Kidney epithelial cell (primary cell): ENCODE measurements at regions not wholly inside any gene's neighbourhood (a gene's known extent, or its start where the extent isn't known, plus 50 kb on each side); places are given as distances from the start of the nearest gene placed in this dataset.

ENCODE experiments used
- DNase-seq: peaks from one replicate; pipeline ENCODE4 v3.0.0-alpha.2; 2010; ENCODE audit warnings: low read depth
- H3K27me3 ChIP-seq: 2 replicates; pipeline ENCODE4 v1.6.0; 2011; ENCODE audit warnings: low read length; ENCODE audit not compliant: control insufficient read depth, insufficient read depth
- H3K36me3 ChIP-seq: 2 replicates; pipeline ENCODE4 v1.5.1; 2011; ENCODE audit warnings: low read length; ENCODE audit not compliant: control insufficient read depth, insufficient read depth
- H3K4me3 ChIP-seq: 2 replicates; pipeline ENCODE4 v1.5.1; 2011; ENCODE audit warnings: low read depth, mild to moderate bottlenecking, control low read depth, low read length
- TF ChIP-seq, protein P1 (sequence below): IDR thresholded peaks from 2 replicates; pipeline ENCODE4 v1.5.1; 2011; ENCODE audit warnings: mild to moderate bottlenecking, moderate library complexity, low read length, control low read depth, inconsistent platforms; ENCODE audit not compliant: insufficient read depth, poor library complexity, severe bottlenecking

DNA sequence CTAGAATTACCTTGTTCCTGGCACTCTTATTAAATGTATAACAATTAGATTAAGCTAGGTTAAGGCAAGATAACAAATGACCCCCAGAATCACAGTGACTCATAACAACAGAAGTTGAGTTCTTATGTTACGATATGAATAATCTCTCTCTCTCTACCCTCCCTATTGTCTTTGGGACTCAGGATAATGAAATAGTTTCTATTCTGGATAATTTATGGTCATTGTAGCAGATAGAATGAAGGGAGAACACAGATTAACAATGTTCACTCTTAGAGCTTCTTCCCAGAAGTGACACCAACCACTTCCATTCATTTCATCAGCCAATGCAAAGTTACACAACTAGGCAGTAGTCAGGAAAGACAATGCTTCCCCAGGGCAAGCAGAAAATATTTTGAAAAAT lies 334.5 kb downstream of the C11orf87 start:
- DNase-seq, result no peak
- H3K4me3 ChIP-seq, result no peak overlapping the region
- H3K36me3 ChIP-seq, result no peaks in the 10 kb centered on the region
- H3K27me3 ChIP-seq, result no peaks in the 10 kb centered on the region
- TF ChIP-seq, protein P1, sequence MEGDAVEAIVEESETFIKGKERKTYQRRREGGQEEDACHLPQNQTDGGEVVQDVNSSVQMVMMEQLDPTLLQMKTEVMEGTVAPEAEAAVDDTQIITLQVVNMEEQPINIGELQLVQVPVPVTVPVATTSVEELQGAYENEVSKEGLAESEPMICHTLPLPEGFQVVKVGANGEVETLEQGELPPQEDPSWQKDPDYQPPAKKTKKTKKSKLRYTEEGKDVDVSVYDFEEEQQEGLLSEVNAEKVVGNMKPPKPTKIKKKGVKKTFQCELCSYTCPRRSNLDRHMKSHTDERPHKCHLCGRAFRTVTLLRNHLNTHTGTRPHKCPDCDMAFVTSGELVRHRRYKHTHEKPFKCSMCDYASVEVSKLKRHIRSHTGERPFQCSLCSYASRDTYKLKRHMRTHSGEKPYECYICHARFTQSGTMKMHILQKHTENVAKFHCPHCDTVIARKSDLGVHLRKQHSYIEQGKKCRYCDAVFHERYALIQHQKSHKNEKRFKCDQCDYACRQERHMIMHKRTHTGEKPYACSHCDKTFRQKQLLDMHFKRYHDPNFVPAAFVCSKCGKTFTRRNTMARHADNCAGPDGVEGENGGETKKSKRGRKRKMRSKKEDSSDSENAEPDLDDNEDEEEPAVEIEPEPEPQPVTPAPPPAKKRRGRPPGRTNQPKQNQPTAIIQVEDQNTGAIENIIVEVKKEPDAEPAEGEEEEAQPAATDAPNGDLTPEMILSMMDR, result no peak

DNA sequence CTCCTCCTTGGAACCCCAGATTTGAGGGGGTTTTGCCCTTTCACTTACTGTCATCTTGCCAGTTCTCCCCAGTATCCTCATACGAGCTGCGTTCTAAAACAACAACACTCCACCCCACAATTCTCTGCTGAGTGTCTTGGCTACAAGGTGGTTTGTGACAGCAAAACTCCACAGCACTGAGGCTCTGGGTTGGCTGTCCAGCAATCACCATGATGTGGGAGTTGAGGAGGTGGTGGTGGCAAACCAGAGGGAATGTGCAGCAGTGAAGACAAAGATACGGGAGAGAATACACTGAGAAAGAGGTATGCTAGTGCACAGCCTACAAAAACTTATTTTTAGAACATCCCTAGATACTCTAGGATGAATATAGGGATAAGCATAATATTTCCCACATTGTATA lies 335.0 kb downstream of the C11orf87 start:
- DNase-seq, result no peak
- Histone ChIP-seq H3K36me3 (no peaks in the 10 kb centered on the region), H3K27me3 (no peaks in the 10 kb centered on the region), H3K4me3 (no peak overlapping the region)
- TF ChIP-seq, protein P1, result no peak

DNA sequence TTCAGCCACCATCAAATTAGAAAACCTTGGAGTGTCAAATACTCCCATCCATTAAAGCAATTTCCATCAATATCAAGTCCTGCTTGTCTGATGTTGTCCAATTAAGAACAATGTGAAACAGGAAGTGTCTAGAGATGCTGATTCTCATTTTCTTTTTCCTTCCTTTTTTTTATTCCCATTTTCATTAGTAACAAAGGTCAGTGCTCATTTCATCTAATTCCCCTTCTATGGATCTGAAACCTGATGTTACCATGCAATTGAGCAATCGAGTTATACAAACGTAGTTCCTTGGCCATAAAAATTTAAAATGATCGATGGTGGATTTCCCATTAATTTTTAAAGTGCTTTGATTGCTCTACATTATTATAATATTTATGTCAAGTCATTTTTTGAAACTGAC lies 330.6 kb upstream of the ZC3H12C start:
- Histone ChIP-seq H3K4me3 (no peak overlapping the region), H3K36me3 (no peaks in the 10 kb centered on the region), H3K27me3 (no peaks in the 10 kb centered on the region)
- TF ChIP-seq, protein P1, result no peak
- DNase-seq, result no peak

DNA sequence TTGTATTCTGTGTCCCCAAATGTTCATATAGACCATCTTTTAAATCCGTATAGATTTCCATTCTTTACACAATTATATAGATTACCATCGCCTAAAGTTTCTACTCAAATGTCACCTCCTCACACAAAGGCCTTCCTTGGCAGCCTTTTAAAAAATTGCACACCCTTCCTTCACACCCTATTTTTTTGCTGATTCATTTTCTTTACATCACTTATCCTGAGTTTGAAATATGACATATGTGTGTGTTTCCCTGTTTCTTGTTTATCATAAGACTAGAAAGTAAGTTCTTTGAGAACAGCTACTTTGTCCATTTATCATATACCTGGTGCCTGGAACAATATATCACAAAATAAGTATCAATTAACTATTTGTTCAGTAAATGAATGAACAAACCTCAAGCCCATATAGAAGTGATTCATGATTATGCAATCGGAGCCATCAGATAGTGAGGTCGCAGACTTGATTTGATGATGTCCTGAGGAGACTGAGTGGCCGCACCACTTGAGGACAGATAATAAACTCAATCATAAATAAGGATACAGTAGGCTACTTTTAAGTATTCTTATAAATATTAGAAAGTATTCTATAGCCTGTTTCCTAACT lies 327.4 kb upstream of the ZC3H12C start:
- Histone ChIP-seq H3K36me3 (no peaks in the 10 kb centered on the region), H3K4me3 (no peak overlapping the region), H3K27me3 (no peaks in the 10 kb centered on the region)
- TF ChIP-seq, protein P1, result no peak
- no peak for DNase-seq

DNA sequence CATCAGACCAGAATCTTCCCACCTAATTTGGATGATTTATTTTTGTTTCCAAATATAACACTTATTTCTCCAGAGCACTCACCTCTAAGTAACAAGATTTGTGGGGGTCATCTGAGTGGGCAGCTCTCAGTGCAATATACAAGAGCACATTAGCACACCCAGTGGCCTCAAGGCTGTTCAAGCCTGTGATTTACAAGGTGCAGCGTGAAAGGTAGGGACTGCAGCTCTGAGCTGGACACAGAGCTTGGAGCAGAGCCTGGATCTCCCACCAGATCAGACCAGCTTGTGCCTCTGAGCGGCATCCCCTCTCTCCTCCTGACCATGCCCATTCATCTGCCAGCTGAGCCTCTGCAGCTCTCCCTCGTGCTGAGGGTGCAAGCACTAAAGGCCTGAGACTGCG lies 323.3 kb upstream of the ZC3H12C start:
- Histone ChIP-seq H3K4me3 (no peak overlapping the region), H3K27me3 (no peaks in the 10 kb centered on the region), H3K36me3 (no peaks in the 10 kb centered on the region)
- TF ChIP-seq, protein P1, result no peak
- DNase-seq, result no peak

DNA sequence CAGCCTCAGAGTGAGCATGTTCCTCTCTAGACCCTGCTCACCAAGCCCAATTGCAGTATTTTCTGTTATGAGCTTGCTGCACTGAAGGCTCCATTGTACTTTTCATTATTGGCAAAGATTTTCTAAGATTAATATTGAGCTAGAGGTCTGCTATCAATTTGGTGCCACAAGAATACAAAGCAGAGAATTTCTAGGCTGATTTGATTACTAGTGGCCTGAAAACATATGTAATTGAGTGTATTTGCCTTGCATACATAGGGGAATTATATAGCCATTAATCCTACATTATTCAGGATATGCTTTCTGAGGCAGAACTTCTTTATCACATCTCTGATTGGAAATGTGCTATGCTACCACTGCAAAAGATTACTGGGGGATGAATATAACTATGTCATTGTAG lies 322.9 kb upstream of the ZC3H12C start:
- TF ChIP-seq, protein P1, result no peak
- no peaks in the 10 kb centered on the region for H3K36me3 ChIP-seq
- no peaks in the 10 kb centered on the region for H3K27me3 ChIP-seq
- H3K4me3 ChIP-seq, result no peak overlapping the region
- no peak for DNase-seq
